ENCODE measurements at regions not wholly inside any gene's neighbourhood (a gene's known extent, or its start where the extent isn't known, plus 50 kb on each side); places are given as distances from the start of the nearest gene placed in this dataset.
A peak's percentile ranks its signal among the peaks of the same experiment; 100 is the strongest.

DNA sequence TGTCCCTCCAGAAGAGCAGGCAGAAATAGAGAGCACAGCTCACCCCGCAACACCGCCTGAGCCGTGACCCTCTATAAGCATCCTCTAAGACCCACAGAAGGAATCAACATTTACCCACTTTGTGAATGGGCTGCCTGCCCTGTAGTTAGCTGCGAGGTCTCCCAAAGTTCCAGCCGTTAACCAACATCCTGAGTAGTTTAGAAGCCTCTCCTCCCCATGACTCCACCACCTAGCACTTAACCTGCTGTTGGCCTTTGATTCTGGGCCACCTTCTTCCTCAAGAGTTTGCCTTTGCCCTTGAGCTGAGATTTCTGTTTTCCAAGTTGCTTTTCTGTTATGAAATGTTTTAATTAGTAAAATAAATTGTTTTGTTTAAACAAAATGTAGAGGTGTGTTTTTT, 75.8 kb downstream of the NUDT10 start:
- Histone ChIP-seq H3K27me3 (ENCODE audit: control insufficient read depth, insufficient read depth, low read length) (no peaks in the 10 kb centered on the region), H3K36me3 (ENCODE audit: control insufficient read depth in 2 of 3, insufficient read depth in 3 of 3, low read length in 3 of 3) (no peaks in the 10 kb centered on the region), H3K4me3 (ENCODE audit: low read length in 3 of 3) (no peak overlapping the region), H3K9me3 (ENCODE audit: control insufficient read depth in 2 of 3, insufficient read depth in 1 of 3, low read length in 3 of 3) (no peaks in the 10 kb centered on the region), H3K4me1 (ENCODE audit: control insufficient read depth in 2 of 3, insufficient read depth in 2 of 3, low read depth in 1 of 3, low read length in 3 of 3) (no peaks in the 10 kb centered on the region), H3K9ac (ENCODE audit: low read length in 3 of 3) (no peak overlapping the region), H3K27ac (ENCODE audit: low read depth in 2 of 2, low read length in 2 of 2) (no peak overlapping the region)
- FAIRE-seq (no peak), DNase-seq (no peak)
- intact Hi-C loops (cut with DNase I) = no loop called here
- TF ChIP-seq, protein P1, sequence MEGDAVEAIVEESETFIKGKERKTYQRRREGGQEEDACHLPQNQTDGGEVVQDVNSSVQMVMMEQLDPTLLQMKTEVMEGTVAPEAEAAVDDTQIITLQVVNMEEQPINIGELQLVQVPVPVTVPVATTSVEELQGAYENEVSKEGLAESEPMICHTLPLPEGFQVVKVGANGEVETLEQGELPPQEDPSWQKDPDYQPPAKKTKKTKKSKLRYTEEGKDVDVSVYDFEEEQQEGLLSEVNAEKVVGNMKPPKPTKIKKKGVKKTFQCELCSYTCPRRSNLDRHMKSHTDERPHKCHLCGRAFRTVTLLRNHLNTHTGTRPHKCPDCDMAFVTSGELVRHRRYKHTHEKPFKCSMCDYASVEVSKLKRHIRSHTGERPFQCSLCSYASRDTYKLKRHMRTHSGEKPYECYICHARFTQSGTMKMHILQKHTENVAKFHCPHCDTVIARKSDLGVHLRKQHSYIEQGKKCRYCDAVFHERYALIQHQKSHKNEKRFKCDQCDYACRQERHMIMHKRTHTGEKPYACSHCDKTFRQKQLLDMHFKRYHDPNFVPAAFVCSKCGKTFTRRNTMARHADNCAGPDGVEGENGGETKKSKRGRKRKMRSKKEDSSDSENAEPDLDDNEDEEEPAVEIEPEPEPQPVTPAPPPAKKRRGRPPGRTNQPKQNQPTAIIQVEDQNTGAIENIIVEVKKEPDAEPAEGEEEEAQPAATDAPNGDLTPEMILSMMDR (IDR thresholded peaks at IDR 0.05; ENCODE audit: borderline replicate concordance, extremely low read depth, insufficient read depth) = no peak

DNA sequence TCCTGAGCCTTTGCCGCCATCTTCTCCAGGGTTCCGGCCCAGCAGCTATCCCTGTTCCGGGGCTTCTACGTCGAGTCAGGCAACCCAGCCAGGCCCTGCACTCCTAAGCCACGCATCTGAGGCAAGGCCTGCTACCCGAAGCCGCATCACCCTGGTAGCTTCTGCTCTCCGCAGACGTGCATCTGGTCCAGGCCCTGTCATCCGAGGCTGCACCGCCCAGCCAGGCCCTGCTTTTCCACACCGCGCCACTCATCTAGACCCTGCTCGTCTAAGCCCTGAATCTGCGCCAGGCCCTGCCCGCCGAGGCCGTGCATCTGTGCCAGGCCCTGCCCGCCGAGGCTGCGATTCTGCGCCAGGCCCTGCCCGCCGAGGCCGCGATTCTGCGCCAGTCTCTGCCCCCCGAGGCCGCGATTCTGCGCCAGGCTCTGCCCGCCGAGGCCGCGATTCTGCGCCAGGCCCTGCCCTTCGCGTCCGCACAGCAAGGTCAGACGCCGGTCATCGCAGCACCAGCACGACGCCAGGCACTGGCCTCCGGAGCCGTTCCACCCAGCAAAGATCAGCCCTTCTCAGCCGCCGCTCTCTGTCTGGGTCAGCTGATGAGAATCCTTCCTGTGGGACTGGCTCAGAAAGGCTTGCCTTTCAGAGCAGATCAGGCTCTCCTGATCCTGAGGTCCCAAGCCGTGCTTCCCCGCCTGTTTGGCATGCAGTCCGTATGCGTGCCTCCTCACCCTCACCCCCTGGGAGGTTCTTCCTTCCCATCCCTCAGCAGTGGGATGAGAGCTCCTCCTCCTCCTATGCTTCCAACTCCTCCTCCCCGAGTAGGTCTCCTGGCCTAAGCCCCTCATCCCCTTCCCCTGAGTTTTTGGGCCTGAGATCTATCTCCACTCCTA, 75.1 kb downstream of the NUDT10 start:
- H3K4me3 ChIP-seq (ENCODE audit: low read length in 3 of 3) = no peak overlapping the region
- DNase-seq (peak in 1 of 5 donors; percentile 51), FAIRE-seq (no peak)
- no peak overlapping the region for H3K27ac ChIP-seq (ENCODE audit: low read depth in 2 of 2, low read length in 2 of 2)
- H3K9ac ChIP-seq (ENCODE audit: low read length in 3 of 3) = no peak overlapping the region
- H3K4me1 ChIP-seq (ENCODE audit: control insufficient read depth in 2 of 3, insufficient read depth in 2 of 3, low read depth in 1 of 3, low read length in 3 of 3) = no peaks in the 10 kb centered on the region
- H3K27me3 ChIP-seq (ENCODE audit: control insufficient read depth, insufficient read depth, low read length) = no peaks in the 10 kb centered on the region
- intact Hi-C loops (cut with DNase I) = no loop called here
- H3K36me3 ChIP-seq (ENCODE audit: control insufficient read depth in 2 of 3, insufficient read depth in 3 of 3, low read length in 3 of 3) = no peaks in the 10 kb centered on the region
- H3K9me3 ChIP-seq (ENCODE audit: control insufficient read depth in 2 of 3, insufficient read depth in 1 of 3, low read length in 3 of 3) = no peaks in the 10 kb centered on the region
- TF ChIP-seq, protein P1 (IDR thresholded peaks at IDR 0.05; ENCODE audit: borderline replicate concordance, extremely low read depth, insufficient read depth) = no peak

- H3K36me3 ChIP-seq (ENCODE audit: control insufficient read depth in 2 of 3, insufficient read depth in 3 of 3, low read length in 3 of 3) = no peaks in the 10 kb centered on the region
- H3K4me3 ChIP-seq (ENCODE audit: low read length in 3 of 3) = no peak overlapping the region
- no peaks in the 10 kb centered on the region for H3K4me1 ChIP-seq (ENCODE audit: control insufficient read depth in 2 of 3, insufficient read depth in 2 of 3, low read depth in 1 of 3, low read length in 3 of 3)
- H3K27ac ChIP-seq (ENCODE audit: low read depth in 2 of 2, low read length in 2 of 2) = no peak overlapping the region
- H3K27me3 ChIP-seq (ENCODE audit: control insufficient read depth, insufficient read depth, low read length) = no peaks in the 10 kb centered on the region
- intact Hi-C loops (cut with DNase I) = no loop called here
- TF ChIP-seq, protein P1 (IDR thresholded peaks at IDR 0.05; ENCODE audit: borderline replicate concordance, extremely low read depth, insufficient read depth) = no peak
- FAIRE-seq = no peak
- H3K9me3 ChIP-seq (ENCODE audit: control insufficient read depth in 2 of 3, insufficient read depth in 1 of 3, low read length in 3 of 3) = no peaks in the 10 kb centered on the region
- no peak overlapping the region for H3K9ac ChIP-seq (ENCODE audit: low read length in 3 of 3)
- DNase-seq = peak in 1 of 5 donors; percentile 62
These were observed 74.3 kb downstream of the NUDT10 start for GRCh38 chrX:51406688-51407519.
